PC-9 (cell line): ENCODE measurements at regions not wholly inside any gene's neighbourhood (a gene's known extent, or its start where the extent isn't known, plus 50 kb on each side); places are given as distances from the start of the nearest gene placed in this dataset.

Experiments used
- BruUV-seq: library from RNA; stranded (reverse); fragments of 400-500 nt; replicated peaks from 2 replicates; lab custom pipeline; 2021; lab: Mats Ljungman, UMichigan
- CTCF ChIA-PET: fragments of 300-600 bp; sonication (Branson Sonifier 250); formaldehyde crosslinking; loops from one replicate; lab custom pipeline; 2022; ENCODE audit warnings: antibody characterized with exemption; lab: Charles Lee
- POLR2A ChIA-PET: fragments of 300-600 bp; sonication (Branson Sonifier 250); formaldehyde crosslinking; loops from one replicate; lab custom pipeline; 2022; ENCODE audit warnings: antibody characterized with exemption; ENCODE audit not compliant: unreplicated experiment; lab: Charles Lee
- DNase-seq, 2 experiments: peaks; one replicate each; pipeline versions ENCODE4 v3.0.0 to v3.0.0-alpha.2; 2015 to 2022; ENCODE audit warnings: mixed read lengths in 1 of 2
- H2AFZ ChIP-seq: fragments of 200-600 bp; sonication (generic); 2 replicates; pipeline ENCODE4 v1.8.1; 2017; ENCODE audit warnings: antibody characterized with exemption
- H3F3A ChIP-seq: fragments of 200-600 bp; sonication (generic); 2 replicates; pipeline ENCODE4 v1.8.1; 2017; ENCODE audit warnings: antibody characterized with exemption, mild to moderate bottlenecking, low read depth; ENCODE audit not compliant: insufficient read depth
- H3K27ac ChIP-seq: fragments of 200-600 bp; sonication (generic); 2 replicates; pipeline ENCODE4 v1.6.1; 2016; ENCODE audit warnings: mixed run types
- H3K27me3 ChIP-seq: fragments of 200-600 bp; sonication (generic); 2 replicates; pipeline ENCODE4 v1.6.1; 2016; ENCODE audit warnings: low read depth, mixed run types; ENCODE audit not compliant: insufficient read depth
- H3K36me3 ChIP-seq: fragments of 200-600 bp; sonication (generic); 2 replicates; pipeline ENCODE4 v1.6.1; 2016; ENCODE audit warnings: low read depth, mixed run types
- H3K4me1 ChIP-seq: fragments of 200-600 bp; sonication (generic); replicated peaks from 2 replicates; pipeline ENCODE4 v1.6.1; 2016; ENCODE audit warnings: mixed run types; ENCODE audit not compliant: insufficient read depth
- H3K4me2 ChIP-seq: fragments of 200-600 bp; sonication (generic); 2 replicates; pipeline ENCODE4 v1.6.1; 2017; ENCODE audit warnings: mixed run types
- H3K4me3 ChIP-seq: fragments of 200-600 bp; sonication (generic); 2 replicates; pipeline ENCODE4 v1.6.1; 2016; ENCODE audit warnings: mixed run types
- H3K79me2 ChIP-seq: fragments of 200-600 bp; sonication (generic); 2 replicates; pipeline ENCODE4 v1.6.1; 2017; ENCODE audit warnings: low read depth, mixed run types
- H3K9me2 ChIP-seq: fragments of 200-600 bp; sonication (generic); 2 replicates; pipeline ENCODE4 v1.8.1; 2017; ENCODE audit warnings: mild to moderate bottlenecking; ENCODE audit not compliant: insufficient read depth
- H3K9me3 ChIP-seq: fragments of 200-600 bp; sonication (generic); 2 replicates; pipeline ENCODE4 v1.8.1; 2016; ENCODE audit warnings: low read depth; ENCODE audit not compliant: insufficient read depth
- H4K20me1 ChIP-seq: fragments of 200-600 bp; sonication (generic); 2 replicates; pipeline ENCODE4 v1.8.1; 2017; ENCODE audit not compliant: insufficient read depth
- EZH2 ChIP-seq: fragments of 200-600 bp; sonication (generic); IDR thresholded peaks from 2 replicates; pipeline ENCODE4 v1.8.0; 2017; ENCODE audit warnings: antibody characterized with exemption, low read depth
- intact Hi-C: fragments of 100-400 bp; cut with micrococcal nuclease; formaldehyde crosslinking; loops from one replicate; pipeline ENCODE4 v1.10.0; 2022; ENCODE audit not compliant: unreplicated experiment
- TF ChIP-seq, protein P1 (sequence below): fragments of 200-600 bp; sonication (generic); conservative IDR thresholded peaks from 2 replicates; pipeline ENCODE4 v1.6.1; 2017; ENCODE audit warnings: mixed run types, antibody characterized with exemption, mild to moderate bottlenecking, moderate library complexity

DNA sequence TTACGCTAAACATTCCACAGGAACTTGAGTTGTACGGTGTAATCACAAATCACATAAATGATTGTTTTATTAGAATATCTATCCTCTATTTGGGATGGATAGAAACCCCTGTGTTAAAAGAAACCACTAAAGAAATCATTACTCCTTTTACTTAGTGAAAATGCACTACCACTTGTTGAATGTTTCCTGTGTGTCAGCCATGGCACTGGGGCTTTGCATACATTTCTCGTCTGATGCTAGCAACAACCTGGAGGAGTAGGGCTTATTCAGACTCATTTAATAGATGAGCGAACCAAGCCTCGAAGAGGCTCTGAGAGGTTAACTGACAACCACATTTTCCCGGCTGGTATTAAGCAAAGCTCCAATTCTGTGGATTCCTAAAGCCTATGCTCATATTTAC, 60.5 kb upstream of the PELI1 start:
- no peaks in the 10 kb centered on the region for H3K9me3 ChIP-seq
- BruUV-seq, result no TSS peak
- peak overlapping the region; percentile 85 for H2AFZ ChIP-seq
- H3F3A ChIP-seq, result peaks cover 37% of the 10 kb centered on the region
- TF ChIP-seq EZH2, result no peak
- TF ChIP-seq, protein P1, sequence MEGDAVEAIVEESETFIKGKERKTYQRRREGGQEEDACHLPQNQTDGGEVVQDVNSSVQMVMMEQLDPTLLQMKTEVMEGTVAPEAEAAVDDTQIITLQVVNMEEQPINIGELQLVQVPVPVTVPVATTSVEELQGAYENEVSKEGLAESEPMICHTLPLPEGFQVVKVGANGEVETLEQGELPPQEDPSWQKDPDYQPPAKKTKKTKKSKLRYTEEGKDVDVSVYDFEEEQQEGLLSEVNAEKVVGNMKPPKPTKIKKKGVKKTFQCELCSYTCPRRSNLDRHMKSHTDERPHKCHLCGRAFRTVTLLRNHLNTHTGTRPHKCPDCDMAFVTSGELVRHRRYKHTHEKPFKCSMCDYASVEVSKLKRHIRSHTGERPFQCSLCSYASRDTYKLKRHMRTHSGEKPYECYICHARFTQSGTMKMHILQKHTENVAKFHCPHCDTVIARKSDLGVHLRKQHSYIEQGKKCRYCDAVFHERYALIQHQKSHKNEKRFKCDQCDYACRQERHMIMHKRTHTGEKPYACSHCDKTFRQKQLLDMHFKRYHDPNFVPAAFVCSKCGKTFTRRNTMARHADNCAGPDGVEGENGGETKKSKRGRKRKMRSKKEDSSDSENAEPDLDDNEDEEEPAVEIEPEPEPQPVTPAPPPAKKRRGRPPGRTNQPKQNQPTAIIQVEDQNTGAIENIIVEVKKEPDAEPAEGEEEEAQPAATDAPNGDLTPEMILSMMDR, result no peak
- ChIA-PET POLR2A (no interaction called here), CTCF (interaction anchor here (1.1 kb wide), 1 partner anchor 69 kb away, joined by 3 read pairs; no protein-coding TSS in a partner anchor)
- H3K27ac ChIP-seq, result peak overlapping the region; percentile 93
- peak in 1 of 2 experiments; percentile 37 for DNase-seq
- intact Hi-C loops, result no loop called here
- no peaks in the 10 kb centered on the region for H3K79me2 ChIP-seq
- H3K4me1 ChIP-seq, result peaks cover 45% of the 10 kb centered on the region
- peak overlapping the region; percentile 40; the same call in 1 of the 2 replicates for H3K4me3 ChIP-seq
- peak overlapping the region; percentile 82 for H3K4me2 ChIP-seq
- no peaks in the 10 kb centered on the region for H3K36me3 ChIP-seq
- no peaks in the 10 kb centered on the region for H3K27me3 ChIP-seq
- H4K20me1 ChIP-seq, result no peaks in the 10 kb centered on the region
- no peaks in the 10 kb centered on the region for H3K9me2 ChIP-seq

DNA sequence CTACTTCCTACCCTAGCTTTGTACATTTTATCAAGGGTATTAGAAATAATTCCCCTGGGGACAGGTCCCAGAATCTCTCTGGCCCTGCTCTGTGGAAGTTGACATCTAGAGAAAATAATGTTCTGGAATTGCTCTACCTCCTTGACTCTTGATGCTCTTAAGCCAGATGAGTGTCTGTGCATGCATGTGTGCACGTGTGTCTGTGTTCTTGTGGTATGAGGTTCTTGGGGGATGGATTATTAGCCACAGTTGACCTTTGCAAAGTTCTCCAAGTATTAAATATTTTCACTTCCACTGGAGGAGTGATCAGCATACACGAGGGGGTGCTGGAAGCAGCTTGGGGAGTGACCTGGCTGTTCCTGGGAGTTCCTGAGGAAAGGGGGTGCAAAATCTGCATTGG, 61.2 kb upstream of the PELI1 start:
- intact Hi-C loops, result no loop called here
- CTCF ChIA-PET, result no interaction called here
- BruUV-seq, result no TSS peak

DNA sequence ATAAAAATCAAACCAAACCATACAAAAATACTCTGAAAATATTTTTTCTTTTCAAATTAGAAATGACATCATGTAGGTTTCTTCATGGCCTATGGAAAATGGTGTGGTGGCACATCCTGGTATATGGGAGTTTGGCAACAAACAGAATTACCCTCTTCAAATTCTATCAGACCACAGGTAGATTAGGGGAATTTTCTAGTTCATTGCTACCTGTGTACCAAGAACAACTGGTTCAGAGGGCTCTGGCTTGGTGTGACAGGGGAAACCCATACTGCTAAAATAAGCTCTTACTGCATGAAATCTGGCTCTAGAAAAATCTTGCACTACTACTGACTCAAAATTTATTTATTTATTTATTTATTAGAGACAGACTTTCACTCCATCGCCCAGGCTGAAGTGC, 63.4 kb upstream of the PELI1 start:
- Histone ChIP-seq H3K9me2 (no peaks in the 10 kb centered on the region), H2AFZ (no peak overlapping the region), H3K27ac (no peak overlapping the region), H3K79me2 (no peaks in the 10 kb centered on the region), H3K4me2 (no peak overlapping the region), H3K36me3 (no peaks in the 10 kb centered on the region), H3F3A (peaks cover 51% of the 10 kb centered on the region), H3K4me3 (no peak overlapping the region), H3K27me3 (no peaks in the 10 kb centered on the region), H3K9me3 (no peaks in the 10 kb centered on the region), H4K20me1 (no peaks in the 10 kb centered on the region), H3K4me1 (peaks cover 60% of the 10 kb centered on the region)
- CTCF ChIA-PET, result no interaction called here
- TF ChIP-seq, protein P1, result no peak
- TF ChIP-seq EZH2, result no peak
- no peak for DNase-seq
- no TSS peak for BruUV-seq
- intact Hi-C loops, result no loop called here
- POLR2A ChIA-PET, result no interaction called here

More for the DNA sequence above, 61.2 kb upstream of the PELI1 start:
- POLR2A ChIA-PET, result no interaction called here
- Histone ChIP-seq H3K9me2 (no peaks in the 10 kb centered on the region), H3K27ac (peak overlapping the region; percentile 93), H3K9me3 (no peaks in the 10 kb centered on the region), H3K4me1 (peaks cover 50% of the 10 kb centered on the region), H3K79me2 (no peaks in the 10 kb centered on the region), H3K27me3 (no peaks in the 10 kb centered on the region), H3F3A (peaks cover 39% of the 10 kb centered on the region), H2AFZ (no peak overlapping the region), H4K20me1 (no peaks in the 10 kb centered on the region), H3K36me3 (no peaks in the 10 kb centered on the region), H3K4me3 (no peak overlapping the region), H3K4me2 (peak overlapping the region; percentile 82)
- no peak for DNase-seq
- TF ChIP-seq, protein P1, result no peak
- TF ChIP-seq EZH2, result no peak
